Activated CD4-positive, alpha-beta T cell treated with anti-CD3 and anti-CD28 coated beads, Interleukin-2, amount 50 U/mL, for 24 hours (primary cell): ENCODE measurements at regions not wholly inside any gene's neighbourhood (a gene's known extent, or its start where the extent isn't known, plus 50 kb on each side); places are given as distances from the start of the nearest gene placed in this dataset.

Source experiments
- DNase-seq, 2 donors: peaks; one replicate each; pipeline ENCODE4 v3.0.0-alpha.2; 2020; ENCODE audit warnings: low read depth in 1 of 2, low spot score in 1 of 2

- no peak for DNase-seq
Observed at GRCh38 chr11:69364921-69365320, 71.0 kb downstream of the MYEOV start.

GRCh38 chr11:69365558-69365957 is 71.6 kb downstream of the MYEOV start:
- no peak for DNase-seq

- no peak for DNase-seq
Observed at GRCh38 chr11:69366591-69366990, 72.6 kb downstream of the MYEOV start.

- no peak for DNase-seq
Observed at GRCh38 chr11:69367211-69367964, 73.4 kb downstream of the MYEOV start.

GRCh38 chr11:69368119-69368880 is 74.3 kb downstream of the MYEOV start:
- no peak for DNase-seq

GRCh38 chr11:69369210-69369825 is 75.4 kb downstream of the MYEOV start:
- no peak for DNase-seq

- no peak for DNase-seq
Observed at GRCh38 chr11:69369945-69370344, 76.0 kb downstream of the MYEOV start.

- no peak for DNase-seq
Observed at GRCh38 chr11:69370984-69371709, 77.2 kb downstream of the MYEOV start.

- no peak for DNase-seq
Observed at GRCh38 chr11:69371731-69372588, 78.0 kb downstream of the MYEOV start.

GRCh38 chr11:69372589-69373250 is 78.8 kb downstream of the MYEOV start:
- no peak for DNase-seq

- DNase-seq, result no peak
Observed at GRCh38 chr11:69373251-69373635, 79.3 kb downstream of the MYEOV start.

GRCh38 chr11:69374110-69374945 is 80.4 kb downstream of the MYEOV start:
- DNase-seq, result no peak

- DNase-seq, result no peak
Observed at GRCh38 chr11:69374946-69375310, 81.0 kb downstream of the MYEOV start.

GRCh38 chr11:69375316-69376154 is 81.6 kb downstream of the MYEOV start:
- DNase-seq, result no peak

- no peak for DNase-seq
Observed at GRCh38 chr11:69376155-69377028, 82.4 kb downstream of the MYEOV start.

- DNase-seq, result no peak
Observed at GRCh38 chr11:69377029-69377952, 83.3 kb downstream of the MYEOV start.
